ENCODE measurements at regions not wholly inside any gene's neighbourhood (a gene's known extent, or its start where the extent isn't known, plus 50 kb on each side); places are given as distances from the start of the nearest gene placed in this dataset.

DNA sequence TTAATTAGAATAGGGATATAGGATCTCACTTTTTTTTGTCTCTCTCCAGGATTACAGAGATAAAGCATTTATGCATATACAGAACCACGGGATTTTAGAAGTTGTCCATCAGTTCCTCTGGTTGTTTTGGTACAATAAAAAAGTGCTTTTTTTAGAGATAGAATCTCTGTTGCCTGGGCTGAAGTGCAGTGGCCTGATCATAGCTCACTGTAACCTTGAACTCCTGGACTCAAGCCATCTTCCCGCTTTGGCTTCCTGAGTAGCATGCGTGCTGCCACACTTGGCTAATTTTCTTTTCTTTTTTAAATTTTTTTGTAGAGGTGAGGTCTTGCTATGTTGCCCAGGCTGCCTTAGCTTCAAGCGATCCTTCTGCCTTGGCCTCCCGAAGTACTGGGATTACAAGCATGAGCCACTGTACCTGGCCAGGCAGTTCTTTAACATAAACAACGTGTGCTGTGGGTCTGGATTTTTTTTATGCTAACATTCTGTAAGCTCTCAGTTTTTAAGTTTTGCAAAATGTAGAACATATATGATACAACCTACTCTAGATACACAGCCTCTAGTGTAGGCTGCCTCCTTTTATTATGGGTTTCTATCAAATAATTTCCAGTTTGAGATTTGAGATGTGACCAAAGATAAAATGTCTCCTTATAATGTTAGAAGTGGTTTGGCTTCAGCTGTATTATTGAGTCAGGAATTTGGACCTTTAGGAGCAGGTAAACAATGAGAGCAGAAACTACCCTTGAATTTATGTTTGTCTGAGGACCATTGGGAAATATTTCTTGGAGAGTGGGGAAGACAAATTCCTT, 57.4 kb upstream of the ULK4 start:
- Histone ChIP-seq H3K36me3 (ENCODE audit: insufficient read depth, low read length) (peaks cover 70% of the 10 kb centered on the region), H3K79me2 (ENCODE audit: insufficient read depth, low read depth, low read length) (peaks cover 100% of the 10 kb centered on the region), H3K4me1 (ENCODE audit: insufficient read depth, low read length, poor library complexity, severe bottlenecking) (peaks cover 83% of the 10 kb centered on the region), H4K20me1 (ENCODE audit: insufficient read depth, low read length) (peaks cover 63% of the 10 kb centered on the region), H3K9me3 (ENCODE audit: low read length) (no peaks in the 10 kb centered on the region), H3K27ac (ENCODE audit: low read depth, low read length, poor library complexity, severe bottlenecking) (no peak overlapping the region), H3K9me2 (ENCODE audit: insufficient read depth, low read length) (no peaks in the 10 kb centered on the region), H3K4me2 (ENCODE audit: low read length) (peak overlapping the region; percentile 13; the same call in 1 of the 2 replicates), H3K4me3 (ENCODE audit: low read depth, low read length, poor library complexity, severe bottlenecking) (no peak overlapping the region), H2AFZ (ENCODE audit: low read length) (no peak overlapping the region)
- BruUV-seq (replicated peaks) = no TSS peak
- no peak for DNase-seq (ENCODE audit: low spot score)
- POLR2A ChIA-PET = interaction anchor here (0.7 to 1.2 kb wide), 3 partner anchors 11 to 92 kb away, joined by 3 to 6 read pairs (median 3); no protein-coding TSS in a partner anchor
- CTCF ChIA-PET (ENCODE audit: unreplicated experiment) = no interaction called here
- intact Hi-C loops (cut with micrococcal nuclease; ENCODE audit: unreplicated experiment) = loop anchor here (5.0 to 10.0 kb wide), 2 partner anchors 38 to 575 kb away; partner anchors contain the start of gene SS18L2
- TF ChIP-seq EZH2phosphoT487 (IDR thresholded peaks at IDR 0.05; ENCODE audit: borderline replicate concordance, low read depth, low read length) = no peak
- TF ChIP-seq, protein P1, sequence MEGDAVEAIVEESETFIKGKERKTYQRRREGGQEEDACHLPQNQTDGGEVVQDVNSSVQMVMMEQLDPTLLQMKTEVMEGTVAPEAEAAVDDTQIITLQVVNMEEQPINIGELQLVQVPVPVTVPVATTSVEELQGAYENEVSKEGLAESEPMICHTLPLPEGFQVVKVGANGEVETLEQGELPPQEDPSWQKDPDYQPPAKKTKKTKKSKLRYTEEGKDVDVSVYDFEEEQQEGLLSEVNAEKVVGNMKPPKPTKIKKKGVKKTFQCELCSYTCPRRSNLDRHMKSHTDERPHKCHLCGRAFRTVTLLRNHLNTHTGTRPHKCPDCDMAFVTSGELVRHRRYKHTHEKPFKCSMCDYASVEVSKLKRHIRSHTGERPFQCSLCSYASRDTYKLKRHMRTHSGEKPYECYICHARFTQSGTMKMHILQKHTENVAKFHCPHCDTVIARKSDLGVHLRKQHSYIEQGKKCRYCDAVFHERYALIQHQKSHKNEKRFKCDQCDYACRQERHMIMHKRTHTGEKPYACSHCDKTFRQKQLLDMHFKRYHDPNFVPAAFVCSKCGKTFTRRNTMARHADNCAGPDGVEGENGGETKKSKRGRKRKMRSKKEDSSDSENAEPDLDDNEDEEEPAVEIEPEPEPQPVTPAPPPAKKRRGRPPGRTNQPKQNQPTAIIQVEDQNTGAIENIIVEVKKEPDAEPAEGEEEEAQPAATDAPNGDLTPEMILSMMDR (conservative IDR thresholded peaks at IDR 0.05; ENCODE audit: low read length) = no peak

DNA sequence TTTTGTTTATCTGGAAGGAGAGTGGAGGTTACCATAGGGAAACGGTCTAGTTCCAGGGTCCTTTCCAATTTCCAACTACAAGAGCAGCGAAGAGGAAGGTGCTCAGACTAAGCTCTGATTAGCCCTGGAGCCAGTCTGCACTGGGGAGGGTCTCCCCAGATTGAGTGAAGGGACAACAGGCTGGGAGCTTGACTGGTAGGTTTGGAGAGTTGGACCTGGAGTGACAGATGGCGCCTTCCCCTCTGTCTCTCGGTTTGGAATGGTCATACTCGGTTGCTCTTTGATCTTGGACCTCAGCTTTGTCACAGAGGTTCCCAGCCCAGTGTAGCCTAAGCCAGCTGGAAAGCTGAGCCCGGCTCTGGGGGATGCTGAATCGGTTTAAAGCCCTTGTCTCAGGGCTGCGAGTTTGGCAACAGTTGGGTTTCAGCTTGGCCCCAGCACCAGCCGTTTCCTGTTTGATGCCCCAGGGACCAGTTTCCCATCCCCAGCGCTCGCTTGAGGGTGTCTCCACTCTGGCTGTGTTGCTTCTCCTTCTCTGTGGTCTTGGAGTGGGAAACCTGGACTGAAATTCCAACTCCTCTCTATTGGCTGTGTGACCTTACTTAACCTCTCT, 53.1 kb upstream of the ULK4 start:
- CTCF ChIA-PET (ENCODE audit: unreplicated experiment) = no interaction called here
- POLR2A ChIA-PET = interaction anchor here (0.6 to 2.7 kb wide), 17 partner anchors 11 to 193 kb away, joined by 3 to 30 read pairs (median 5); no protein-coding TSS in a partner anchor
- intact Hi-C loops (cut with micrococcal nuclease; ENCODE audit: unreplicated experiment) = loop anchor here (1.0 to 10.0 kb wide), 5 partner anchors 42 to 580 kb away; partner anchors contain the start of genes SS18L2 and ULK4
- no peak overlapping the region for H2AFZ ChIP-seq (ENCODE audit: low read length)
- peaks cover 53% of the 10 kb centered on the region for H3K36me3 ChIP-seq (ENCODE audit: insufficient read depth, low read length)
- H3K9me2 ChIP-seq (ENCODE audit: insufficient read depth, low read length) = no peaks in the 10 kb centered on the region
- no peaks in the 10 kb centered on the region for H3K9me3 ChIP-seq (ENCODE audit: low read length)
- peak overlapping the region; percentile 93 for H3K4me2 ChIP-seq (ENCODE audit: low read length)
- peaks cover 67% of the 10 kb centered on the region for H3K4me1 ChIP-seq (ENCODE audit: insufficient read depth, low read length, poor library complexity, severe bottlenecking)
- peak overlapping the region; percentile 94 for H3K4me3 ChIP-seq (ENCODE audit: low read depth, low read length, poor library complexity, severe bottlenecking)
- peak; percentile 64 for DNase-seq (ENCODE audit: low spot score)
- peaks cover 63% of the 10 kb centered on the region for H3K79me2 ChIP-seq (ENCODE audit: insufficient read depth, low read depth, low read length)
- peak overlapping the region; percentile 86 for H3K27ac ChIP-seq (ENCODE audit: low read depth, low read length, poor library complexity, severe bottlenecking)
- TSS peak; percentile 42 for BruUV-seq (replicated peaks)
- TF ChIP-seq EZH2phosphoT487 (IDR thresholded peaks at IDR 0.05; ENCODE audit: borderline replicate concordance, low read depth, low read length) = no peak
- TF ChIP-seq, protein P1 (conservative IDR thresholded peaks at IDR 0.05; ENCODE audit: low read length) = no peak
- peaks cover 39% of the 10 kb centered on the region for H4K20me1 ChIP-seq (ENCODE audit: insufficient read depth, low read length)
